ENCODE measurements at regions not wholly inside any gene's neighbourhood (a gene's known extent, or its start where the extent isn't known, plus 50 kb on each side); places are given as distances from the start of the nearest gene placed in this dataset.

DNA sequence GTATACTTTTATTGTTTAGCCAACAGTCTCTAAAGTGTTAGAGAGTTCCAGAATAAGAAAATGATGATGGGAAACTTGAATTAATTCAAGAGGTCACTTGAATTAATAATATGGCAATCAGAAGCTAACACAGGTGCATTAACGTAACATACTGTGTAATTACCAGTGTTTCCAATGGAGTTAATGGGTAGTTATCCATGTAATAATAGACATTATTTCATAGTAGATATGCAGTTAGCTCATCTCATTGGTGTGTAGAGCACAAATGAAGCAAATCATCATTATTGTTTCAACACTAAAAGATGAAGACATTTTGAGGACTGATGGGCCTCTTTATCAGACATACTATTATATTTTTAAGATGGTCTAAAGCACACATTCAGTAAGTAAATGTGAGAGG, 460.3 kb upstream of the HNRNPA3 start (continued):
- TF ChIP-seq, protein P1, sequence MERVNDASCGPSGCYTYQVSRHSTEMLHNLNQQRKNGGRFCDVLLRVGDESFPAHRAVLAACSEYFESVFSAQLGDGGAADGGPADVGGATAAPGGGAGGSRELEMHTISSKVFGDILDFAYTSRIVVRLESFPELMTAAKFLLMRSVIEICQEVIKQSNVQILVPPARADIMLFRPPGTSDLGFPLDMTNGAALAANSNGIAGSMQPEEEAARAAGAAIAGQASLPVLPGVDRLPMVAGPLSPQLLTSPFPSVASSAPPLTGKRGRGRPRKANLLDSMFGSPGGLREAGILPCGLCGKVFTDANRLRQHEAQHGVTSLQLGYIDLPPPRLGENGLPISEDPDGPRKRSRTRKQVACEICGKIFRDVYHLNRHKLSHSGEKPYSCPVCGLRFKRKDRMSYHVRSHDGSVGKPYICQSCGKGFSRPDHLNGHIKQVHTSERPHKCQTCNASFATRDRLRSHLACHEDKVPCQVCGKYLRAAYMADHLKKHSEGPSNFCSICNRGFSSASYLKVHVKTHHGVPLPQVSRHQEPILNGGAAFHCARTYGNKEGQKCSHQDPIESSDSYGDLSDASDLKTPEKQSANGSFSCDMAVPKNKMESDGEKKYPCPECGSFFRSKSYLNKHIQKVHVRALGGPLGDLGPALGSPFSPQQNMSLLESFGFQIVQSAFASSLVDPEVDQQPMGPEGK (CRISPR knock-in tag; IDR thresholded peaks at IDR 0.05; ENCODE audit: borderline replicate concordance): no peak
- TF ChIP-seq TCF4 (CRISPR knock-in tag; IDR thresholded peaks at IDR 0.05; ENCODE audit: borderline replicate concordance): no peak
- TF ChIP-seq, protein P2, sequence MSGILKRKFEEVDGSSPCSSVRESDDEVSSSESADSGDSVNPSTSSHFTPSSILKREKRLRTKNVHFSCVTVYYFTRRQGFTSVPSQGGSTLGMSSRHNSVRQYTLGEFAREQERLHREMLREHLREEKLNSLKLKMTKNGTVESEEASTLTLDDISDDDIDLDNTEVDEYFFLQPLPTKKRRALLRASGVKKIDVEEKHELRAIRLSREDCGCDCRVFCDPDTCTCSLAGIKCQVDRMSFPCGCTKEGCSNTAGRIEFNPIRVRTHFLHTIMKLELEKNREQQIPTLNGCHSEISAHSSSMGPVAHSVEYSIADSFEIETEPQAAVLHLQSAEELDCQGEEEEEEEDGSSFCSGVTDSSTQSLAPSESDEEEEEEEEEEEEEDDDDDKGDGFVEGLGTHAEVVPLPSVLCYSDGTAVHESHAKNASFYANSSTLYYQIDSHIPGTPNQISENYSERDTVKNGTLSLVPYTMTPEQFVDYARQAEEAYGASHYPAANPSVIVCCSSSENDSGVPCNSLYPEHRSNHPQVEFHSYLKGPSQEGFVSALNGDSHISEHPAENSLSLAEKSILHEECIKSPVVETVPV (CRISPR knock-in tag; IDR thresholded peaks at IDR 0.05): no peak

DNA sequence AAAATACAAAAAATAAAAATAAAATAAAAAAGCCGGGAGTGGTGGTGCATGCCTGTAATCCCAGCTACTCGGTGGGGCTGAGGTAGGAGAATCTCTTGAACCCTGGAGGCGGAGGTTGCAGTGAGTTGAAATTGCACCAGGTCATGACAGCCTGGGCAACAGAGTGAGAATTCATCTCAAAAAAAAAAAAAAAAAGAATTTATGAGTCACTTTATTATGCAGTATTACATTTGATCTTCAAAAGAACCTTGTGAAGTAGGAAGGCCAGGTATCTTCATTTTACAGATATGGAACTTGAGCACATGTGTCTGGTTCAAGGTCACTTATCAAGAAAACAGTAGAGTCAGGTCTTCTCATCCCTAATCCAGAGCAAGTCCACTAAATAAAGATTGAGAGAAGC, 459.4 kb upstream of the HNRNPA3 start:
- TF ChIP-seq, protein P3, sequence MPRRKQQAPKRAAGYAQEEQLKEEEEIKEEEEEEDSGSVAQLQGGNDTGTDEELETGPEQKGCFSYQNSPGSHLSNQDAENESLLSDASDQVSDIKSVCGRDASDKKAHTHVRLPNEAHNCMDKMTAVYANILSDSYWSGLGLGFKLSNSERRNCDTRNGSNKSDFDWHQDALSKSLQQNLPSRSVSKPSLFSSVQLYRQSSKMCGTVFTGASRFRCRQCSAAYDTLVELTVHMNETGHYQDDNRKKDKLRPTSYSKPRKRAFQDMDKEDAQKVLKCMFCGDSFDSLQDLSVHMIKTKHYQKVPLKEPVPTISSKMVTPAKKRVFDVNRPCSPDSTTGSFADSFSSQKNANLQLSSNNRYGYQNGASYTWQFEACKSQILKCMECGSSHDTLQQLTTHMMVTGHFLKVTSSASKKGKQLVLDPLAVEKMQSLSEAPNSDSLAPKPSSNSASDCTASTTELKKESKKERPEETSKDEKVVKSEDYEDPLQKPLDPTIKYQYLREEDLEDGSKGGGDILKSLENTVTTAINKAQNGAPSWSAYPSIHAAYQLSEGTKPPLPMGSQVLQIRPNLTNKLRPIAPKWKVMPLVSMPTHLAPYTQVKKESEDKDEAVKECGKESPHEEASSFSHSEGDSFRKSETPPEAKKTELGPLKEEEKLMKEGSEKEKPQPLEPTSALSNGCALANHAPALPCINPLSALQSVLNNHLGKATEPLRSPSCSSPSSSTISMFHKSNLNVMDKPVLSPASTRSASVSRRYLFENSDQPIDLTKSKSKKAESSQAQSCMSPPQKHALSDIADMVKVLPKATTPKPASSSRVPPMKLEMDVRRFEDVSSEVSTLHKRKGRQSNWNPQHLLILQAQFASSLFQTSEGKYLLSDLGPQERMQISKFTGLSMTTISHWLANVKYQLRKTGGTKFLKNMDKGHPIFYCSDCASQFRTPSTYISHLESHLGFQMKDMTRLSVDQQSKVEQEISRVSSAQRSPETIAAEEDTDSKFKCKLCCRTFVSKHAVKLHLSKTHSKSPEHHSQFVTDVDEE (CRISPR knock-in tag; IDR thresholded peaks at IDR 0.05): no peak
- TF ChIP-seq ARNTL (CRISPR knock-in tag; IDR thresholded peaks at IDR 0.05; ENCODE audit: borderline replicate concordance, low read depth): no peak
- TF ChIP-seq, protein P2 (CRISPR knock-in tag; IDR thresholded peaks at IDR 0.05): no peak
- ATAC-seq: no peak

DNA sequence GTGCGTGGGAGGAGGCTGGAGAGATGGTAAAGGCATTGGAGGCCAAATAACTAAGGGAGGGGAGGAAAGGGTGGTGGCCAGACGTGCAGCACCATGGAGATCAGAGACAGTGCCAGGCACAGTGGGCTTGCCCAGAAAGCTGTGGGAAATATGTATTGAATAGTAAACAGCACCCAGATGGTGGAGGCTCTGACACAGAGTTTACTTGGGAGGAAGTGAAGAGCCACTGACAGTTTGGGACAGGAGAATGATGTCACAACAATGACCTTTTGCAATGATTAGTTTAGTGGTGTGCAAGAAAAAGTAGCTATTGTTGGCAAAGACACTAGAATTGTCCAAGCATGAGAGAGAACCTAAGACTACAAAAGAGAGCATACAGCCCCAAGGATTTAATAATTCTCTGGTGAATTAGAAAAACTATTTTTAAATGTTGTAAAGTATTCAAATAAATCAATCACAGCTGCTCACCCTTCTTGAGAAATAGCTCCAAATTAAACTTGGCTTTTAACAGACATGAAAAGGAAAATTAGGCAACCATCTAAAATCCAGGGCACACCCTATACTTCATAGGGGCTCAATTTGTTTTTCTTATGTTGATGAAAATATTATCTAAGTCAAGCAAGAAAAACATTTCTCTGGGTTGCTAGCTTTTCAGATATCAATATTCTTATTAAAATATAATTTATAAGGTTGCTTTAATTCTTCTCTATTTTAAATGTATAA, 458.7 kb upstream of the HNRNPA3 start:
- ATAC-seq: no peak
- TF ChIP-seq GLIS3 (CRISPR knock-in tag; IDR thresholded peaks at IDR 0.05): no peak
- TF ChIP-seq ZNF565 (CRISPR knock-in tag; conservative IDR thresholded peaks at IDR 0.05; ENCODE audit: low read depth): no peak
- no peak for TF ChIP-seq TOX (CRISPR knock-in tag; IDR thresholded peaks at IDR 0.05; ENCODE audit: borderline replicate concordance)
- TF ChIP-seq RARB (CRISPR knock-in tag; IDR thresholded peaks at IDR 0.05): no peak
- TF ChIP-seq, protein P1 (CRISPR knock-in tag; IDR thresholded peaks at IDR 0.05; ENCODE audit: borderline replicate concordance): no peak
- no peak for TF ChIP-seq OSR1 (CRISPR knock-in tag; IDR thresholded peaks at IDR 0.05)
- TF ChIP-seq ZNF70 (CRISPR knock-in tag; IDR thresholded peaks at IDR 0.05): no peak
- TF ChIP-seq TCF4 (CRISPR knock-in tag; IDR thresholded peaks at IDR 0.05; ENCODE audit: borderline replicate concordance): no peak
- no peak for TF ChIP-seq ZFP30 (CRISPR knock-in tag; IDR thresholded peaks at IDR 0.05)
- TF ChIP-seq ZC3H10 (CRISPR knock-in tag; IDR thresholded peaks at IDR 0.05): no peak
- TF ChIP-seq ARNTL (CRISPR knock-in tag; IDR thresholded peaks at IDR 0.05; ENCODE audit: borderline replicate concordance, low read depth): no peak
- no peak for TF ChIP-seq SNAI2 (CRISPR knock-in tag; IDR thresholded peaks at IDR 0.05)
- TF ChIP-seq, protein P3 (CRISPR knock-in tag; IDR thresholded peaks at IDR 0.05): no peak
- TF ChIP-seq ZNF8 (CRISPR knock-in tag; IDR thresholded peaks at IDR 0.05): no peak
